Loucy (cell line): ENCODE measurements at regions not wholly inside any gene's neighbourhood (a gene's known extent, or its start where the extent isn't known, plus 50 kb on each side); places are given as distances from the start of the nearest gene placed in this dataset.
"Not testable (repeated sequence)": the region's sequence is repeated elsewhere in the genome, so short reads cannot be mapped to it uniquely, and the experiment has no call there.

Experiments used
- H2AFZ ChIP-seq: fragments of 200-600 bp; sonication (generic); 2 replicates; pipeline ENCODE4 v1.6.0; 2016; ENCODE audit warnings: antibody characterized with exemption, mild to moderate bottlenecking, low read length, moderate library complexity
- H3F3A ChIP-seq: fragments of 200-600 bp; 2 replicates; pipeline ENCODE4 v1.6.0; 2016; ENCODE audit warnings: antibody characterized with exemption, low read depth, mild to moderate bottlenecking
- H3K27me3 ChIP-seq: fragments of 200-600 bp; sonication (generic); 2 replicates; pipeline ENCODE4 v1.6.1; 2014; ENCODE audit warnings: low read length, mild to moderate bottlenecking; ENCODE audit not compliant: insufficient read depth, poor library complexity, severe bottlenecking
- H3K36me3 ChIP-seq: fragments of 200-600 bp; sonication (generic); 2 replicates; pipeline ENCODE4 v1.6.1; 2016; ENCODE audit warnings: low read length; ENCODE audit not compliant: insufficient read depth
- H3K4me1 ChIP-seq: fragments of 200-600 bp; sonication (generic); 2 replicates; pipeline ENCODE4 v1.5.1; 2014; ENCODE audit warnings: low read length, mild to moderate bottlenecking; ENCODE audit not compliant: insufficient read depth, poor library complexity, severe bottlenecking
- H3K4me2 ChIP-seq: fragments of 200-600 bp; sonication (generic); 2 replicates; pipeline ENCODE4 v1.6.0; 2014; ENCODE audit warnings: antibody characterized with exemption, low read length, low read depth, mild to moderate bottlenecking; ENCODE audit not compliant: poor library complexity, severe bottlenecking
- H3K4me3 ChIP-seq: fragments of 200-600 bp; sonication (generic); 2 replicates; pipeline ENCODE4 v1.5.1; 2014; ENCODE audit warnings: low read length, mild to moderate bottlenecking, mixed read lengths; ENCODE audit not compliant: poor library complexity, severe bottlenecking
- H3K79me2 ChIP-seq: fragments of 200-600 bp; sonication (generic); 2 replicates; pipeline ENCODE4 v1.6.1; 2014; ENCODE audit warnings: low read length; ENCODE audit not compliant: insufficient read depth
- H3K9ac ChIP-seq: fragments of 200-600 bp; sonication (generic); 2 replicates; pipeline ENCODE4 v1.6.0; 2014; ENCODE audit warnings: mild to moderate bottlenecking, low read depth, low read length, moderate library complexity; ENCODE audit not compliant: poor library complexity, severe bottlenecking
- H3K9me2 ChIP-seq: fragments of 200-600 bp; sonication (generic); replicated peaks from 2 replicates; pipeline ENCODE4 v1.6.1; 2016; ENCODE audit warnings: low read depth, low read length, mixed read lengths
- H3K9me3 ChIP-seq: fragments of 200-600 bp; sonication (generic); 2 replicates; pipeline ENCODE4 v1.6.1; 2014; ENCODE audit warnings: mild to moderate bottlenecking, antibody characterized with exemption, low read length, low read depth; ENCODE audit not compliant: insufficient read depth
- H4K20me1 ChIP-seq: fragments of 200-600 bp; sonication (generic); 2 replicates; pipeline ENCODE4 v1.6.0; 2014; ENCODE audit warnings: antibody characterized with exemption, low read length, mild to moderate bottlenecking; ENCODE audit not compliant: insufficient read depth, poor library complexity, severe bottlenecking

DNA sequence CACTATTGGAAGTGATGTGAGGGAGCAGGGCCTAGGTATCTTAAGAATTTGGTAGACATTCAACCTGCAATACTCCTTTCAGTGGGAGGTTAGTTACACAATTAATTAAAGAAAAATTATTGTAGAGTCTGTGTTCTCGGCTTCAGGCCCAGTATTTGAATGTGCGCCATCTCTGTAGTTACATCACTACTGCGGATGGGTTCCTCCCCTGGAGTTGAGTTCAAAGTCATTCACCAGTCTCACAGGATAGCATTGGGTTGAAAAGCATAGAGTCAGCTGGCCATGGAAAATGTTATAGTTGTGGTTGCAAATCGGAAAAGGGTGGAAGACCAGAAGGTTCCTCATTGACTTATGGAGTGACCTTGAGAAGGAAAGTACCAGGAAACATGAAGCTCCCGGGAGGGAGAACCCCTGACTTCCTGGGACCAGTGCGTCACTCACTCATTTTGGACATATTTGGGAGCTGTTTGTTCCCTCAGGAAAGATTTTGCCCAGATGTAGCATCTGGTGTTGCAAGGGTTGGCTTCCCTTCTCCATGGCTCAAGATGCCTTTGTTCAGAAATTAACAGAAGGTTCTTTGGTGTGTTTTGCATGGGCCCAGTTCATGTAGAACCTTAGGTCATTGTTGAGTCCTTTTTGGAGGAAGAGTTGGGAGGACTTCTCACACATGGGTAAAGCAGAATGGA is 111.8 kb downstream of the SRGAP2 start:
- H3K36me3 ChIP-seq, H3K9me3 ChIP-seq: not testable (repeated sequence)

GRCh38 chr1:206316901-206317300 is 113.6 kb downstream of the SRGAP2 start:
- H3K4me2 ChIP-seq, H3K4me1 ChIP-seq, H3K79me2 ChIP-seq, H3K36me3 ChIP-seq, H4K20me1 ChIP-seq, H2AFZ ChIP-seq, H3K27me3 ChIP-seq, H3K9ac ChIP-seq, H3F3A ChIP-seq, H3K4me3 ChIP-seq, H3K9me2 ChIP-seq, H3K9me3 ChIP-seq: not testable (repeated sequence)

More for the DNA sequence above, 111.8 kb downstream of the SRGAP2 start:
- H3K9me2 ChIP-seq, H3K79me2 ChIP-seq, H3K9ac ChIP-seq, H3K4me3 ChIP-seq, H2AFZ ChIP-seq, H3K4me1 ChIP-seq, H3K27me3 ChIP-seq, H4K20me1 ChIP-seq, H3F3A ChIP-seq, H3K4me2 ChIP-seq: not testable (repeated sequence)

- not testable (repeated sequence) for H3F3A ChIP-seq, H3K9me2 ChIP-seq, H3K9ac ChIP-seq, H3K36me3 ChIP-seq, H3K4me3 ChIP-seq, H3K79me2 ChIP-seq, H3K9me3 ChIP-seq, H4K20me1 ChIP-seq, H2AFZ ChIP-seq, H3K4me1 ChIP-seq, H3K4me2 ChIP-seq, H3K27me3 ChIP-seq
These were observed 114.7 kb downstream of the SRGAP2 start for GRCh38 chr1:206317878-206318514.

DNA sequence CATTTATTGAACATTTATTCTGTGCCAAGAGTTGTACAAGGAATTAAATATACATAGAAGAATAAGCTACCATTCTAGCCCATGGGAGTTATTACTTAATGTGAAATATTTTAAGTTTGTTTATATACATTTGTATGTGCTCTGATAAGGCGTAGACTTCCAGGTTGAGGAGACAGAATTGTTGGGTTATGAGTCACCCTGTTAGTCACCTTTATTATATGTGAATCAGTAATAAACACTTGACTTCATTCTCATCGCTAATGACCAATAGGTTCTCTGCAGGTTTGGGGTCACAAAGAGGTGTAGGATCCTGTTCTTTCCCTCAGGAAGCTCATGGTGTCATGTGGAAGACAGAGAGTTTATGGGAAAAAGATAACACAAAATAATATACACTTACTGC is 116.9 kb downstream of the SRGAP2 start:
- not testable (repeated sequence) for H2AFZ ChIP-seq, H3K79me2 ChIP-seq, H3K9me3 ChIP-seq, H3F3A ChIP-seq, H3K4me1 ChIP-seq, H3K9me2 ChIP-seq, H3K4me2 ChIP-seq, H3K9ac ChIP-seq, H3K4me3 ChIP-seq, H3K27me3 ChIP-seq, H3K36me3 ChIP-seq, H4K20me1 ChIP-seq

DNA sequence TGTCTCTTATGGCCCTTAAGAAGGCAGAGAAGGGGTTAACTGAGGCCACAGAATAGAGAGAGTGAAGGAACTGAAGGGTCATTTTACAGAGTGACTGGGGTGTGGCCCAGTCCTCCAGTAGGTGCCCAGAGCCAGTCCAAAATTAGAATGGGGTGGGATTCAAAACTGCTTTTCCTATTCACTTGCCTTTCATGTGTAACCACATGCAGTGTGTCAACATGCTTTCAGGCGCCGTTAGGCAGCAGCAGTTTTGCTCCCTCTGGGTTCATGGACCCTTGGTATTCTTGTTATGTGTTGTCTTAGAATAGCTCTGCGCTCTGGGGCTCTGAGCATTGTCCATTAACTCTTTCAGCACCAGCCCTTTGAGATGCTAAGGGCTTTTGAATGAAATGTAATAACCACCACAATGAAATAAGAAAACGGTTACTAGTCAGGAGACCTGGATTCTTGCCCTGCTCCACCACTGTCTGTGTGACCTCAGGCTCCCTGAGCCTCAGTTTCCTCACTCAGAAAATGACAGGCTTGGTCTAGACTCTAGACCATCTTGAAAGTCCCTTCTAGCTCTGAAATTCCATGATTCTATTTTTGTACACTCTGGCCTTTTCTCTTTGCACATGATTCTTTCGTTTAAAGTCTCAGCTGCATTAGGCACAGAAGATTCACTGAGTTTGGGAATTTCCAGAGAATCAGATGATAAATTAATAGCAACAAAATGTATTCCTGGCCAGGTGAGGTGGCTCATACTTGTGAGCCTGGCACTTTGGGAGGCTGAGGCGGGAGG is 123.0 kb downstream of the SRGAP2 start:
- H3K9me2 ChIP-seq, H3K79me2 ChIP-seq, H3K4me1 ChIP-seq, H3K9ac ChIP-seq, H3K4me2 ChIP-seq, H4K20me1 ChIP-seq, H3K36me3 ChIP-seq, H3K4me3 ChIP-seq, H3F3A ChIP-seq, H3K27me3 ChIP-seq, H3K9me3 ChIP-seq, H2AFZ ChIP-seq: not testable (repeated sequence)

DNA sequence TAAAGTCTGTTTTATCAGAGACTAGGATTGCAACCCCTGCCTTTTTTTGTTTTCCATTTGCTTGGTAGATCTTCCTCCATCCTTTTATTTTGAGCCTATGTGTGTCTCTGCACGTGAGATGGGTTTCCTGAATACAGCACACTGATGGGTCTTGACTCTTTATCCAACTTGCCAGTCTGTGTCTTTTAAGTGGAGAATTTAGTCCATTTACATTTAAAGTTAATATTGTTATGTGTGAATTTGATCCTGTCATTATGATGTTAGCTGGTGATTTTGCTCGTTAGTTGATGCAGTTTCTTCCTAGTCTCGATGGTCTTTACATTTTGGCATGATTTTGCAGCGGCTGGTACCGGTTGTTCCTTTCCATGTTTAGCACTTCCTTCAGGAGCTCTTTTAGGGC is 128.3 kb downstream of the SRGAP2 start:
- not testable (repeated sequence) for H3F3A ChIP-seq, H3K36me3 ChIP-seq, H3K79me2 ChIP-seq, H3K27me3 ChIP-seq, H3K4me1 ChIP-seq, H3K4me3 ChIP-seq, H3K9me2 ChIP-seq, H2AFZ ChIP-seq, H3K9ac ChIP-seq, H3K4me2 ChIP-seq, H4K20me1 ChIP-seq, H3K9me3 ChIP-seq

- not testable (repeated sequence) for H3K79me2 ChIP-seq, H3K36me3 ChIP-seq, H3K9ac ChIP-seq, H3K27me3 ChIP-seq, H3F3A ChIP-seq, H3K4me1 ChIP-seq, H3K9me2 ChIP-seq, H2AFZ ChIP-seq, H3K4me3 ChIP-seq, H3K4me2 ChIP-seq, H3K9me3 ChIP-seq, H4K20me1 ChIP-seq
These were observed 130.0 kb downstream of the SRGAP2 start for GRCh38 chr1:206333316-206333715.
